ENCODE measurements at regions not wholly inside any gene's neighbourhood (a gene's known extent, or its start where the extent isn't known, plus 50 kb on each side); places are given as distances from the start of the nearest gene placed in this dataset.

DNA sequence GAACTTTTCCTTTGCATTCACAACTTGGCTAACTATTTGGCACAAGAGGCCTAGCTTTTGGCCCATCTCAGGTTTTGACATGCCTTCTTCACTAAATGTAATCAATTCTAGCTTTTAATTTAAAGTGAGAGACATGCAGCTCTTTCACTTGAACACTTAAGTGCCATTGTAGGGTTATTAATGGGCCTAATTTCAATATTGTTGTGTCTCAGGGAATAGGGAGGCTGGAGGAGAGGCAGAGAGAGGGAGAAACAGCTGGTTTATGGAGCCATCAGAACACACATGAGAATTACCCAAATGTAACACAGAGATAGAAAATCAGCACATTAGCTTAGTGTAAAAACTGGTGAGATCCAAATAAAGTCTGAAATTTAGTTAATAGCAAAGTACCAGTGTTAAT lies 157.4 kb downstream of the RPAP3 start:
- no peak for TF ChIP-seq EZH2phosphoT487 (IDR thresholded peaks at IDR 0.05; ENCODE audit: insufficient read depth, low read depth)
- no peak for TF ChIP-seq EZH2 (IDR thresholded peaks at IDR 0.05; ENCODE audit: insufficient read depth, poor library complexity, severe bottlenecking)
